ENCODE measurements at regions not wholly inside any gene's neighbourhood (a gene's known extent, or its start where the extent isn't known, plus 50 kb on each side); places are given as distances from the start of the nearest gene placed in this dataset.

DNA sequence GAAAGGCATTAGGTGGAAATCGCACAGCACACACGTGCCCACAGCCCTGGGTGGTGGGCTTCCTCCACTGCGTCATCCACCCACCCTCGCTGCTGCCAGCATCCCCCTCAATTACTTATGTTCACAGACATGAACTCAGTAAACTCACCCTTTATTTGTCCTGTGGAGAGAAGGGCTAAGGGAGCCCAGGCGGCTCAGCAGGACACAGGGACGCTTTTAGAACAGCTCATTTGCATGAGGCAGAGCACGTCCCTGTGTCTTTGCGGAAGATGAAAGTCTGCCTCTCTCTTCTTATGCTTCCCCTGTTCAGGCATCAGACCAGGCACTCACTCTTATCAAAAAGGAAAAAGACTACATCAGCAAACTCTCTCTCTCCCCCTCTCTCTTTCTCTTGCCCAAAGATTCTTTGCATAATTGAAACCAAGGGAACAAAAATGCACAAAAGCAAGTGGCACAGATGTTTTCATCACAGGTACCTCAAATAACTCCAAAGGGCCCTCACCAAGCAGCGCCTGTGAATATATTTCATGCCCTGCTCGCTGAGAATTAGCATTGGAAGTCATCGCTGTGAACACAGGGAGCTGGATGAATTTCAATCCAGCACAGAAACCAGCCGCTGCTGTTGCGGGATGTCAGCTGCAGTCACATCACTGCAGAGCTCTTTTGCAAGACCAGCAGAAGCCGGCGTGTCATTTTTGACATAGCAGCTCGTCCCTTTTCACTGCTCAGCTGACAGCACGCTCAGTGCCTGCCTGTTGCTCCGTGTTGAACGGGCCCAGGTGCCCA, 376.3 kb upstream of the MYT1L start:
- H3K9me3 ChIP-seq, result no peaks in the 10 kb centered on the region
- H3K36me3 ChIP-seq, result no peaks in the 10 kb centered on the region
- TF ChIP-seq POLR2A (IDR thresholded peaks at IDR 0.05), result no peak
- TF ChIP-seq, protein P1, sequence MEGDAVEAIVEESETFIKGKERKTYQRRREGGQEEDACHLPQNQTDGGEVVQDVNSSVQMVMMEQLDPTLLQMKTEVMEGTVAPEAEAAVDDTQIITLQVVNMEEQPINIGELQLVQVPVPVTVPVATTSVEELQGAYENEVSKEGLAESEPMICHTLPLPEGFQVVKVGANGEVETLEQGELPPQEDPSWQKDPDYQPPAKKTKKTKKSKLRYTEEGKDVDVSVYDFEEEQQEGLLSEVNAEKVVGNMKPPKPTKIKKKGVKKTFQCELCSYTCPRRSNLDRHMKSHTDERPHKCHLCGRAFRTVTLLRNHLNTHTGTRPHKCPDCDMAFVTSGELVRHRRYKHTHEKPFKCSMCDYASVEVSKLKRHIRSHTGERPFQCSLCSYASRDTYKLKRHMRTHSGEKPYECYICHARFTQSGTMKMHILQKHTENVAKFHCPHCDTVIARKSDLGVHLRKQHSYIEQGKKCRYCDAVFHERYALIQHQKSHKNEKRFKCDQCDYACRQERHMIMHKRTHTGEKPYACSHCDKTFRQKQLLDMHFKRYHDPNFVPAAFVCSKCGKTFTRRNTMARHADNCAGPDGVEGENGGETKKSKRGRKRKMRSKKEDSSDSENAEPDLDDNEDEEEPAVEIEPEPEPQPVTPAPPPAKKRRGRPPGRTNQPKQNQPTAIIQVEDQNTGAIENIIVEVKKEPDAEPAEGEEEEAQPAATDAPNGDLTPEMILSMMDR (IDR thresholded peaks at IDR 0.05), result no peak
- H3K27me3 ChIP-seq, result no peaks in the 10 kb centered on the region
- WGBS, 2 donors, result 58 to 72% methylated on average over 19 of the region's 19 CpGs
- DNase-seq, result no peak
- H3K27ac ChIP-seq, result no peak overlapping the region
- H3K4me1 ChIP-seq, result no peaks in the 10 kb centered on the region
- intact Hi-C loops (cut with DNase I), result no loop called here
- H3K4me3 ChIP-seq (replicated peaks in 1 of 3), result no peak overlapping the region

DNA sequence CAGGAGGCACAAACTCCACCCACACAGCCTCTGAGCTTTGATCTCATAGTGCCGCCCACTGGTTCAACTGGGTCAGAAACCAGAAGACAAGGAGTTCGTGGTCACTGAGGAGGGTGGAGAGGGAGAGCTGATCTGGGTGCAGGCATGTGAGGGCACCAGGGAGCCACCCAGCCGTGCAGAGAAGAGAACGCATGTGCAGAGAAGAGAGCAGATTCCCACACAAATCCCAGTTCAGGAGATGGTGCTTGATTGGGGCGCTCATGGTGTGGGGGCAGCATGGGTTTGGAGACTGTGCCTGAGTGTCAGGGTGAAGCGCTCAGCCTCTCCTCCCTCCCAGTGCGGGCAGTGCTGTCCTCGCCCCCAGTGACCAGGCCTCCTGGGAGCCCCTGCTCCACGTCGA, 375.2 kb upstream of the MYT1L start:
- WGBS, 2 donors, result 66 to 77% methylated on average over 5 to 10 of the region's 10 CpGs

DNA sequence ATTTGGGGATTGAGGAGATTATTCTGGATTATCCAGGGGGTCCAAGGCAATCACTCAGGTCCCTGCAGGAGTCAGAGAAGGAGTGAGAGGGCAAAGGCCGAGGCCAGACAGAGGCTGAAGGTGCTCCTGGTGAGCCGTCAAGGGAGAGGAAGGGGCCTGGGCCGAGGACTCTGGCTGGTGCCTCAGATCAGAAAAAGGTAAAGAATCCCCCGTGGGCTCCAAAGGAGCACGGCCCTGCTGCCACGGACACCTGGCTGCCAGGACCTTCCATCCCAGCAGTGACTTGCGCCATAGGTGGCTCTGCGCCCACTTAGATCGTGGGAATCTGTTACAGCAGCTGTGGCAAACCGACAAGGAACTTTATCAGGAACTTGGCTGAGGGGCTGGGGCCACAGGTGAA, 374.8 kb upstream of the MYT1L start:
- Histone ChIP-seq H3K4me3 (replicated peaks in 1 of 3) (no peak overlapping the region), H3K27me3 (no peaks in the 10 kb centered on the region), H3K27ac (no peak overlapping the region), H3K4me1 (no peaks in the 10 kb centered on the region), H3K36me3 (no peaks in the 10 kb centered on the region), H3K9me3 (no peaks in the 10 kb centered on the region)
- WGBS, 2 donors, result 81 to 83% methylated on average over 10 of the region's 10 CpGs
- TF ChIP-seq POLR2A (IDR thresholded peaks at IDR 0.05), result no peak
- TF ChIP-seq, protein P1 (IDR thresholded peaks at IDR 0.05), result no peak
- no peak for DNase-seq
- intact Hi-C loops (cut with DNase I), result no loop called here

More for the DNA sequence above, 375.2 kb upstream of the MYT1L start:
- H3K36me3 ChIP-seq, result no peaks in the 10 kb centered on the region
- no peaks in the 10 kb centered on the region for H3K9me3 ChIP-seq
- H3K27me3 ChIP-seq, result no peaks in the 10 kb centered on the region
- no peak overlapping the region for H3K4me3 ChIP-seq (replicated peaks in 1 of 3)
- no peaks in the 10 kb centered on the region for H3K4me1 ChIP-seq
- H3K27ac ChIP-seq, result no peak overlapping the region
- no peak for DNase-seq
- intact Hi-C loops (cut with DNase I), result no loop called here
- TF ChIP-seq, protein P1 (IDR thresholded peaks at IDR 0.05), result no peak
- TF ChIP-seq POLR2A (IDR thresholded peaks at IDR 0.05), result no peak

DNA sequence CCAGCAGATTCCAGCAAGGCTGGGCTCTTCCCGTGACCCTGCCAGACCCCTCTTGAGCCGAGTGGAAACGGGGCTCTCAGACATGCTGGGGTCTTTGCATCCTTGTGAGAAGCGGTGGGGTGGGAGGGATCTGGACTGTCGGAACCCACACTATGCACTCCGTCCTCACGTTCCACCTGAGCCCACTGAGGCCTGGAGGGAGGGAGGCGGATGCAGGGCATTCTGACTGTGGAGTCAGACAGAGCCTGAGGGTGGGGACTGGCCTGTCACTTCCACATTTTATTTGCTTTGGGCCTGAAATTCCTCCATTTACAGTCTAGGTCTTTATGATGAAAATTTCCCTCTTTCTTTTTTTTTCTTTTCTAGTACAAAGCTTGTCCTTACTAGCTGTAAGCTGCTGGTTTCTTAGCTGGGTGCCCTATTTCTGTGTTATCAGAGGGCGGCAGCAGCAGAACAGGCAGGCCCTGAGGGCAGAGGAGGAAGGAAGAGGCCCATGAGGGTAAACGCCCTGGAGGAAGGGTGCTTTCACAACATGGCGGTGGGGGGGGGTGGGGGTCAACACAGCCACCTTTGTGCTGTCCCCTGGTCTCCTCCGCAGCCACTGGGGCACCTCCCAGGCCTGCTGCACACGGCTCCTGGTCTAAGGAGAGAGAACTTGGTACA, 373.5 kb upstream of the MYT1L start:
- H3K4me3 ChIP-seq (replicated peaks in 1 of 3), result no peak overlapping the region
- H3K27ac ChIP-seq, result no peak overlapping the region
- no peak for TF ChIP-seq POLR2A (IDR thresholded peaks at IDR 0.05)
- TF ChIP-seq, protein P1 (IDR thresholded peaks at IDR 0.05), result no peak
- no peaks in the 10 kb centered on the region for H3K36me3 ChIP-seq
- no peaks in the 10 kb centered on the region for H3K27me3 ChIP-seq
- no peaks in the 10 kb centered on the region for H3K4me1 ChIP-seq
- no peak for DNase-seq
- intact Hi-C loops (cut with DNase I), result no loop called here
- 71 to 82% methylated on average over 12 to 13 of the region's 13 CpGs for WGBS, 2 donors
- no peaks in the 10 kb centered on the region for H3K9me3 ChIP-seq

DNA sequence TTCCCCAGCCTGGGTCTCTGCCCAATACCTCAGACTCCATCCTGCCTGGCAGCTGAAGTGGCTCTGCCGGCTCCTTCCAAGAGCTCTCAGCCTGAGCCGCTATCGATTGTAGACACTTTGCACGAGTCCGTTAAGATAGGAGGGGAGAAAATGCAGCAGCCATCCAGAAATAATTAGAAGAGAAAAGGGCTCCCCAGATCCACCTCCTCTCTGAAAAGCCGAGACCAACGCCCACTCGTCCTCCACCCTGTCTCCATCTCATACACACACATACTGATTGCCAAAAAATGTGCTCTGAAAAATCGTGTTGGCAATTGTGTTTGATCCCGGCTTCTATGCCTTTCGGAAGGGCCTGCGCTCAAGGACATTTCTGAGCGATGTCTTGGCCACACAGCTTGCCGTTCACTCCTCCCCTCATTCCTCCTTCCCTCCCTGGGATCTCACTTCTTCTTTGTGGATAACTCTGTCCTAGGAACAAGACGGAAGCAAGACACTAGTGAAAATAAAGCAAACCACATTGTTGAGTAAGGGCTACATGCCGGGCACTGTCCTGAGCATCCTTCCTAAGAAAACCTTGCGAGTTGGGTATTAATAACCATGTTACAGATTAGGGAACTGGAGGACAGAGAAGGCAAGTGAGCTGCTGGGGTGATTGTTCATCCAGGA, 372.8 kb upstream of the MYT1L start:
- Histone ChIP-seq H3K9me3 (no peaks in the 10 kb centered on the region), H3K27me3 (no peaks in the 10 kb centered on the region), H3K27ac (no peak overlapping the region), H3K4me3 (replicated peaks in 1 of 3) (no peak overlapping the region), H3K4me1 (no peaks in the 10 kb centered on the region), H3K36me3 (no peaks in the 10 kb centered on the region)
- intact Hi-C loops (cut with DNase I), result no loop called here
- 62 to 69% methylated on average over 17 of the region's 17 CpGs for WGBS, 2 donors
- TF ChIP-seq POLR2A (IDR thresholded peaks at IDR 0.05), result no peak
- TF ChIP-seq, protein P1 (IDR thresholded peaks at IDR 0.05), result no peak
- DNase-seq, result no peak

Data from thyroid gland (tissue), 4 donors.